MV-4-11 (cell line): ENCODE measurements at regions not wholly inside any gene's neighbourhood (a gene's known extent, or its start where the extent isn't known, plus 50 kb on each side); places are given as distances from the start of the nearest gene placed in this dataset.
"Not testable (repeated sequence)": the region's sequence is repeated elsewhere in the genome, so short reads cannot be mapped to it uniquely, and the experiment has no call there.

ENCODE experiments used
- DNase-seq: peaks from one replicate; lab custom pipeline; 2025; lab: John Stamatoyannopoulos, UW

DNA sequence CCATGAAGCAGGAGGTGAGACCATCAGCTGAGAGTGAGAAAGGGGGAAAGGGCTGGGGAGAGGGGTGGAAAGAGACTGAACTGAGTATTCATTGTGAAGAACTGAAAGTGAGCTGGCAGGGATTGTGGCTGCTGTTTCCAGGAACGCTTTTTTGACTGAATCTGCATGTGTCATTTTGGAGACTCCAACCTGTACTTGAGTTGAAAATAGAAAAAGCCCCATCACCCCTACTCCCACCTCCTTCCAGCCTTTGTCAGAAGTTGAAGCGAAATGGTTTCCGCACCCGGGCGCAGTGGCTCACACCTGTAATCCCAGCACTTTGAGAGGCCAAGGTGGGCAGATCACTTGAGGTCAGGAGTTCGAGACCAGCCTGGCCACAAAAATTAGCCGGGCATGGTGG, 128.0 kb upstream of the GPR12 start:
- DNase-seq, result no peak

DNA sequence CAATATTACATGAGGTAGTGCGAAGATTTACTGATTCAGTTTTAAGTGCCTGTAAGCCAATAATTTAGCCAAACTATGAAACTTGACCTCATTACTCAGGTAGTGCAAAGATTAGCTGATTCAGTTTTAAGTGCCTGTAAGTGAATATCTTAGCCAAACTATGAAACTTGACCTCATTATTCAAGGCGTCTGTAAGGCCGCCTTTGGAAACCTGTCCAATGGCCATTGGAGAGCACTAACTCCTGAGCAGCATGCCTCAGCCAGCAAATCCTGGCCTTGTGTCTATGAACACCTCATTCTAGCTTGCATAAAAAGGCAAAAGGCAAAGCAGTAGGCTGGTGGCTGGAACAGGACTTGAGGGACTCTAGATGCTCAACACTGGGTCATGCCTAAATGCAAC, 127.0 kb upstream of the GPR12 start:
- no peak for DNase-seq

DNA sequence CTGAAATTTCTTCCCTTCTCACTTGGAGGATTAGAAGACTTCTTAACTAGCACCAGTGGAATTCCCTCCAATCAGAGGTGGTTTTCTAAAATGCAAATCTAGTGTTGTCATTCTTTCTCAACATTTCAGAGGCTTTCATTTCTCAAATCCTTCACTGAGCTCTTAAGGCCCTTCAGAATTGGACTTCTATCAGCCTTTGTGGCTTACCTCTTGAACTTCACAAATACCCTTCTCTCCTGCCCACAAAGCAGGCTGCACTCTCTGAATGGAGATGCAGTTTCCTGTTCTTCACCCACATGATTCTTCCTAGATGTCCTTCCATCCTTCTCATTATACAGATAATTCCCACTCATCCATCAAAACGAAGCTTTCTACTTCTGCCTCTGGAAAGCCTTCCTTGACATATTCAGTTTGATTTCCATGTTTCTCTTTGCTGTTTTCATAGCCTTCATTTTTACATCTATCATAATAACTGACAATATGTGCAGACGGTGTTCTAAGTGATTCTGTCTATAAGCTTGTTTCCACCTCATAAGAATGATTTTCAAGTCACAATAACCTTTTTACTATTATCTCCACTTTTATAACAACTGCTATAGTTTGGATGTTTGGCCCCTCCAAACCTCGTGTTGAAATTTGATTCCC, 123.1 kb upstream of the GPR12 start:
- DNase-seq, result peak; percentile 16

DNA sequence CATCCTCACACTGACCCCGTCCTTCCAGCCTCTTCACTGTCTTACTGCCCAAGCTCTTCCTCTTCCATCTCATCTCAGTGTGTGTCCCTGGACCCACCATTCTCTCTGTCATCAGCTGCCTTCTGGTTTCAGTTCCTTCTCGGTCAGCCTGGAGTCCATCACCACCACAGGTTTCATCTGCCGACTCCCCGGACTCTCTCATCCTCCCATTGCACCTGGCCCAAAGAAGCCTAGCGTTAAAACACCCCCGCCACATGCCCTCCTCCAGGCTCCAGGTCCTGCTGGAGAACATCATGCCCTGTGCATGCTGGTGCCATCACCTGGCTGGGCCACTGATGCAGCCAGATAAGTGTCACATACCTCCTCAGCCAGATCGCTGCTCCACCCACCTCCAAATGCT, 122.1 kb upstream of the GPR12 start:
- peak; percentile 54 for DNase-seq

DNA sequence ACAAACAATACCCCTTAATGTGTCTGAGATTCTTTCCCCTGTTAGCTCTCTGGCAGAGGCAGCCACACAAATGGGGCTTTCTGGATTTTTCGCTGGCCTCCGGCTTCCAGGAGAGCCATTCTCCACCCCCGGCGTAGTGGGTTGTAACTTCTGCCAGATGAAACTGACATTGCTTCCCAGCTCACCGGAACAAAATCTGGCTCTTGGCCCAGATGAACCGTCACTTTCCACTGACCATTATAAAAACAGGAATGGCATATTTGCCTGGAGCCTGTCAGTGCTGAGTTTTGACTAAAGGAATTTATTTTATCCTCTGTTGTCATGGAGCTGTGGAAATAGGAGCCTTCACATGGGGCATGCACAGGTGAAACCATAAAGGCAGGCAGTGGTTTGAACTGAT, 120.6 kb upstream of the GPR12 start:
- DNase-seq, result no peak

DNA sequence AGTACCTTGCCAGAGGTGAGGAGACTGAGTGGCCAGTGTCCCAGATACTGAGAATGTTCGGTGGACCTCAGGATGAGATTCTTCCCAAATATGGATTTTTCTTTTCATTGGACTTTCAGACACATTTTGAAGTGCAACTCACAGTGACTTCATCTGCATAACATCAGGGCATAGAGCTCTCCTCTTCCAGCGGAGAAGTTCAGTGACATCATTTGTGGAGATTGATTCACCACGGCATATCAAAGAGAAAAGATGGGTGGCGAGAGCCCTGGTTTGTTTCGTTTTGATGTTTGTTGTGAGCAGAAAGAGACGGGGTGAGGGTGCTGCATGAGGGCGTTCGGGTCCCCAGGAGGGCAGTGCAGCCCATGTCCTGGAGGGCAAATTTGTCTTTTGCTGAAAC, 120.1 kb upstream of the GPR12 start:
- DNase-seq, result no peak

DNA sequence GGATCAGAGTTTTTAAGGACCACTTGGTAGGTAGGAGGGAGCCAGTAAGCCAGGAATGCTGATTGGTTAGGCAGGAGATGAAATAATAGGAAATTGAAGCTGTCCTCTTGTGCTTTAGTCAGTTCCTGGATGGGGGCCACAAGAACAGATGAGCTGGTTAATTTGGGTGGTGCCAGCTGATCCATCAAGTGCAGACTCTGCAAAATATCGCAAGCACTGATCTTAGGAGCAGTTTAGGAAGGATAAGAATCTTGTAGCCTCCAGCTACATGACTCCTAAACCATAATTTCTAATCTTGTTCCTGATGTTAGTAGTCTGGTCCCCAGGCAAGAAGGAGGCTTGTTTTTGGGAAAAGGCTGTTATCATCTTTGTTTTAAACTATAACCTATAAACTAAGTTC, 117.9 kb upstream of the GPR12 start:
- no peak for DNase-seq

DNA sequence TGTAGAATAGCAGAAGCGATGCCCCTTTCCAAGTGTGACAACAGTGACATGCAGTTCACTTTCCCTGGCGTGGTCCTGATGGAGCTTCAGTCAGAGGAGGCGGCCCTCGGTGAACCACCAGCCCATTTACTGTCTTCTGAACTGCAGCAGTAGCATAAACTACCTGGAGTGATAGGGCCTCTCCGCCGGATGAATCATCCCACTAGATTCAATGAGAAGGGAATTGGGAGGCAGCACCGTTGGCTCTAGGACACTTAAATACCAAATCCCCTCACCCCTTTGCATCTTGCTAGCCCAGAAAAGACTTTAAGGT, 112.8 kb upstream of the GPR12 start:
- DNase-seq, result no peak

DNA sequence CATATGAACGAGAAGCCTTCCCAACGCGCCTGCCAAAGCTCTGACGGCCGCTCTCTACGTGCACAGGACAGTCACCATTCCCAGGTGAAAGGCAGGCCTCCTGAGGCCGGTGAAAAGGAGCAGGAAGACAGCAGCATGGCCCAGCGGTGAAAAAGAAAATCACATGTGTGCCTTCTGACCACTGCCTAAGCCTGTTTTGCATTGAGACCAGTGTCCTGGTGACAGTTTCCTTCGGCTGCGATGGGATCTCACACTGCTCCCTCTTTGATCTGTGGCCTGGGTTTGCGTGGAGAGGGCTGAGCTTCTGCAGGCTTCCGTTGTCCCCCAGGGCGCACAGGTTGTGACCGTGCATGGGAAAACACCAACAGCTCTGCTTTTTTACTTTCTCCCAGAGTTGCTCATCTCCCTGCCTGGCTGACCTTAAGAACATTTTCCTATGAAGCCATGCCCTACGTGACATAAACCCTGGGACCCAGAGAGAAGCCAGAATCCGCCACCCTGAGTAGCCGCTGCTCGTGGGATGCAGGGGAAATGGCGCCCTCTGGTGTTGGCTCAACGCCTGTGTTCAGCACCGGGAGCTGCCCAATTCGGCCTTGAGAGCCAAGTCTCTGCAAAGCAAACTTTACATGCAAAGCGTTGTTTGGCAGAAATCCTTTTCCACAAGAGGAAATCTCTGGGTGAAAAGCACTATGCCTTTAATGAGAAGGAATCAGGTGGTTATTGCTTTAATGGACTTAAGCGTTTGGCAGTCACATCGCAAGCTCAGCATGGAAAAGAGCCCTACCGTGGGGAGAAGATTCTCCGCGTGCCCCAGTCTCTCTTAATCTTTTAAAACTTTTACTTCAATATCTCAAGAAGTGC, 112.2 kb upstream of the GPR12 start:
- DNase-seq, result peak; percentile 41

DNA sequence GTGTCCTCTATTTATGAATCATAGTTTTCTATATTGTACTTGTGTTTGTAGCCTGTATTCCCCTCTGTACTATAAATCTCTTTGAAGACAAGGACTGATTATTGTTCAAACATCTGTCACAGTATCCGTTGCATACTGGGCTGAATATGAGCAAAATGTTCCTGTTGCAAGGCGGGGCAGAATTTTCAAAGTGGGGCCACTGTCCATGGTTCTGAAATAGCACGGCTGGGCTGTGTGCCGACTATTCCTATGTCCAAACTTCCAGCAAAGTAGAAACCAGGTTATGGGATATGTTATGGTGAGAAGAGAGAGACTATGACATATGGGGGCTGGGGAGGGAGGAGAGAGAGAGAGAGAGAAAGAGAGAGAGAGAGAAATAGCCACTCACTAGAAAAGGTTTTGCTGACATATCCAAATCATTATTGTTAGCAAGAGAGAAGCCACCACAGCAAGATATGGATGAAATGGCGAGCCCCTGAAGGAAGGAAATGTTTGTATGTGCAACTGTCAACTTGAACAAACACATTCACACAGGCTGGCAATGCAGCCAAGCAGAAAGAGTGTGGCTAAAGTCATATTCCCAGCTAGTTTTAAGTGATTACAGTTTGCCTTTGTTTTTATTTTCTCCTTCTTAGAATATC, 107.0 kb upstream of the GPR12 start:
- DNase-seq, result no peak

DNA sequence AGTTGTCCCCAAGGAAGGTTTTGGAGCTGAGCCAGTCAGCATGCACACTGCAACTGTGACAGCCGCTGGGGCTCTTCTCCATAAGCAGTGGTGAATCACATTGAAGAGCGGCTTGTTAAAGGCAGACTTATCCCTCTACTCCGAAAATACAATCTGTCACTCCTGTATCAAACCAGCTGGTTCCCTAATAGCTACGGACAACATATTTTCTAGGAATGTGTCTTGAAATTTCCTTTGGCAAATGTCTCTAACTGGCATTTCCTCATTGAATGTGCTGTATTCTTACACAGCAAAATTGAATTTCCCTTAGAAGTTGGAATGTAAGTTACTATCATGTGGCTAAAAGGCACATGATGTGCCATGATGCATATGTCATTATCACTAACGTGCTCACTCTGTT, 104.0 kb upstream of the GPR12 start:
- no peak for DNase-seq

DNA sequence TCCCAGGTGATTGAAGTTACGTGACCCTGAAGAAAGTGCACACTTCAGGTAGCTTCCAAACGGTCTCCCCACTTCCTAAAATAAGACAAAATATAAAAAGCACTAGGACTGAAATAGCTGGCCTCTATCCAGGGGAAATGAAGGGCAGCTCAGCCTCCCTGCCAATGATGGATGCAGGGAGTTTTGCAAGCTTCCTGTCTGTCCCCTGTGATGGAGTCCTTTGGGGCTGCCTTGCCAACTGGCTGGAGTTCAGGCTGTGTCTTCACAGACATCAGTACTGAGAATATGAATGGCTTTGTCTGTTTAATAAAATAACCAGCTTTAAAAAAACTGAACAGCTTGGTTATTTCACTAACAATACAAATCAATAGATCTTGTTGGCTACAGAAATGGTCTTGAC, 101.4 kb upstream of the GPR12 start:
- DNase-seq, result no peak

DNA sequence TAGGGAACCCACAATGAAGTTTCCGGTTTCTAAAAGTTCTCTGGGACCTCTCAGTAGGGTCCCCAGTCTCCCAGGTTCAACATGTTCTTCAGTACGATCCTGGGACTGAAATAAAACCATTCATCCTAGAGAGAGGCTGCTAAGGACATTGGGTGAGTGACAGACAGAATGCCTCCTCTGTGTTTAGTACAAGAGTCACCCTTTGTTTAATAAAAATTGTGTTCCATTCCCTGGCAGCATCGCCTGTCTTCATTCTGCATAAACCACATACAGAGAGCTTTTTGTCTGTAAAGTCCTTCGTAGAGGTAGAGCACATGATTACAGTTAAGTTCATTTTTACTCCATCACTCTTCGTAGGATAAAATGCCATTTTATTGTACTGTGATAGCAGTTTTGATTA, 95.3 kb upstream of the GPR12 start:
- no peak for DNase-seq

DNA sequence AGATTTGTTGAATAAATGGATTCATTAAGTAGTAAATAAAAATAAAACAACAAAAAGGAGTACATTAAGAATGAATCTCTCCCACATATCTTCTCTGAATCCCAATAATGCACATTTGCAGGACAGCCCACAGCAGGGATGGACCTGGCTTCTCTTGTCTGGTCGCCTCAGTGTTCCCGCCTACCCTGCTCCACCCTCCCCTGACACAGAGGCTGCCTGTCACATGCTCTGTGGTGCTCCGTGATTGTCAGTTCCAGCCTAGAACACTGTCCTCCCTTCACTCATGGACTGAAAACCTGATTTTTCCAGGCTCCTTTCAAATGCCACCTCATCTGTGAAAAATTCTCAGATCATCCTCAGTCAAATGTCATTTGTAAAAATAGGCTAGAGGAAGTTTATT, 94.5 kb upstream of the GPR12 start:
- DNase-seq, result no peak

DNA sequence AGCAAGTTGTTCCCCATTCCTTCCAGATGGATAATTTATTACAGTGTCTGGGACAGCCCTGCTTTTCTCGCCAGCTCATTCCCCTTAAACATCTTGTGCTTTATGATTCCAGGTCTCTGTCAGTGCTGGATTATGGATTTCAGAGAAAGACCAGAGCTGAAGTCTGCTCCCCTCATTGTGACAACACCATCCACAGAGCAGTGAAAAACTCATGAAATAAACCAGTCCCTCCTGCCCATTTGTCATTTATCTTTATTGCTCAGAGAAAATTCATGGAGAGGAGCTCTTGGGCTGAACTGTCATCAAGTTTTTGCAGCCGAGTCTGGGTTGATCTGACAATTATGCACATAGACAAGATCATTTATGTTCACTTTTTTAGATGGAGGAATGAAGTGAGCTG, 92.7 kb upstream of the GPR12 start:
- DNase-seq, result no peak

DNA sequence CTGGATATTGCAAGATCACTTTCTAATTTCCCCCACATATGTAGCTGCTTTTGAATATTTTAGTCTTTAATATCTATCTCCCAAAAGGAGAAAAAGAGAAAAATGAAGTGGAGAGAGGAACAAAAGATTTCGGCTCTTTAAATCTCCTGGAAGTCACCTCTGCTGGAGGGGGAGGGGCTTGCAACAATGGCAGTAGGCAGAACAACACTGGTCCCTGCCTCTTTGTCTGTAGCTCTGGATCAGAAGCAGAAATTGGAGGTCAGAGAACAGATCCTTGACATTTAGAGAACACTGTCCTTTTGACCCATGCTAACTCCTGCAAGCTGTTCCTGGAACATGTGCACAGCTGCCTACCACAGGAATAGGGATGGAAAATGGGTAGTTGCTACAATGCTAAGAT, 86.7 kb upstream of the GPR12 start:
- DNase-seq, result no peak

DNA sequence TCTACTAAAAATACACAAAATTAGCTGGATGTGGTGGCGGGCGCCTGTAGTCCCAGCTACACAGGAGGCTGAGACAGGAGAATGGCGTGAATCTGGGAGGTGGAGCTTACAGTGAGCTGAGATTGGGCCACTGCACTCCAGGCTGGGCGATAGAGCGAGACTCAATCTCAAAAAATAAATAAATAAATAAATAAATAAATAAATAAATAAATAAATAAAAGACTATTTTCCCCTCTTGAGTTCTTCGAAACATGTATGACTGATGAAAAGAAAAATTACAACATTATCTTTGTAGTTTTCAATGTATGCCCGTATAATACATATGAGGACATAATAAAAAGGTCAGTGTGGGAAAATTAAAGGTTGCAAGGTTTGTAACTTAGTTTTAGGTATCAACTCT, 84.5 kb upstream of the GPR12 start:
- not testable (repeated sequence) for DNase-seq

DNA sequence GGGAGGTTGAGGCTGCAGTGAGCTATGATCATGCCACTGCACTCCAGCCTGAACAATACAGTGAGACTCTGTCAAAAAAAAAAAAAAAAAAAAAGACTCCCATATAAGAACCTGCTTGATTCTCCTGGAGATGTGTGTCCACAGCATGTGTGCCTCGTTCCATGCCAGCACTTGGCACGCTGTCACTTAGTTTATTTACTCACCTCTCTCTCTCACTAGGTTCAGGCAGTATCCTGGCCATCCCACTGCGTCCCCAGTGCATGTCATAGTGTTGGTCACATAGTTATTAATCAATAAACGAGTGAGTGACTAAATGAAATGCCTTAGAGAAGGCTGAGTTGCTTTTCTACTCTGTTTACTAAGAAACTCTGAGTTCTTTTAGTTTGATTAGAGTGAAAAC, 79.1 kb upstream of the GPR12 start:
- no peak for DNase-seq

DNA sequence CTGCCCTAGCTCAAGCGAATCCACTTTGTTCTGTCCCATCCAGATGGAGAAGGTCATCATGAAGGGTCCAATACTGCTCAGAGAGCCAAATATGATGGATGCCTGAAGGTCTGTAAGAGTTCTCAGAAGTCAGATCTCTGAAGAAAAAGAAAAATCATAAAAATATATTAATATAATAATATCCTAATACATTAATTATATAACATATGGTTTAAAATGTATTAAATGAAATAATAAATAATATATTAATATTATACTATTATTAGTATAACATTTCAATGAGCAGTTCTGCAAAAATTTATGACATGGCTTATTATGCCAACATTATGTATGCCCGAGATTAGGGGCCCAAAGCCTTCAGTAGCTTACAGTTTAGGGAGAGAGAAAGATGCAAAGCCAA, 78.2 kb upstream of the GPR12 start:
- no peak for DNase-seq

DNA sequence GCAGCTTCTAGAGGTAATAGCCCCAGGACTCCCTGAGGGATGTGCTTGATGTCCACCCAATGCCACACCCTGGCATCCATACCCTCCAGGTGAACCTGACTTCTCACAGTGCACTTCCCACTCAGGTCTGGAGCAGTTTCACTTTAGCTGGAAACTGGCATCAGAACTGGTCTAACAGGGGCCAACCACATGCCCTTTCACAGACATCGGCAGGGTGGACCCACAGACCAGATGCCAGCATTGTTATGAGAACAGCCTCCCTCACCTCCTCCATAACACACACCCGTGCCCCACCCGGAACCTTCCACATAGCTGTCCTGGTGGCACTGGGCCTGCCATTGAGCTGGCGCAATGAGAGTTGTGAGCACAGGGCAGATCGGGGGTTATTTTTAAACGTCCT, 77.4 kb upstream of the GPR12 start:
- no peak for DNase-seq

DNA sequence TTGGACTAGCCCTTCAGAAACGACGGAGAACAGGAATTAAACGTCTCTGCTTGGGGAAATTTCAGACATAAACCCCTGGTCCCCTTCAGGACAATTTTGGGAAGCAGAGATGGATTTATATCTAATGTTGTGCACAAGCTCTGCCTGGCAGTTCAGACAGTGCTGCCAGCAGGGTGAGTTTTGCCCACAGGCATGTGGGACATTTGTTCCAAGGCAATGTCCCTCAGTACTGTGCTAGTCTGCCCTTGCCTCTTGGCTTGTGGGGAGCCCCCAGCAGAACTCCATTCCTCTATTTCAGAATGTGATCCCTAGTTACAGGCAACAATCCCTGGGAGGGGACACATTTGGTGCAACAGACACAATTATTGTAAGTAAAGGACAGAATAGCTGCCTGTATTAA, 76.5 kb upstream of the GPR12 start:
- DNase-seq, result no peak

DNA sequence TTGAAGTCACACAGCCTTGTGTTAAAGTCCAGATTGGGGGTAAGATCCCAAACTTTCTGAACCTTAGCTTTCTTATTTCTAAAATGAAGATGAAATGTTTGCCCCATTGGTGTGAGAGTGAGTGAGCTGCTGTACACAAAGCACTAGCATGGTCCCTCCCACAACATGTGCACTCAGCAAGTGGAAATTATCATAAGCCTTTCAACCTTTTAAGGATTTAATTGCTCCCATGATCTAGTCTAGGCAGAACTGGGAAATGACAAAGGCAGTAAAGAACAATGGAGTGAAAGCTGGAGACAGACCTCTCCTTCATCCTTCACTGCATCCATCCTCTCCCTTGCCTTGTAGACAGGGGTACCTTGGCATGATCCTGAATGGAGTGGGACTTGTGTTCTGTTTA, 76.0 kb upstream of the GPR12 start:
- no peak for DNase-seq

DNA sequence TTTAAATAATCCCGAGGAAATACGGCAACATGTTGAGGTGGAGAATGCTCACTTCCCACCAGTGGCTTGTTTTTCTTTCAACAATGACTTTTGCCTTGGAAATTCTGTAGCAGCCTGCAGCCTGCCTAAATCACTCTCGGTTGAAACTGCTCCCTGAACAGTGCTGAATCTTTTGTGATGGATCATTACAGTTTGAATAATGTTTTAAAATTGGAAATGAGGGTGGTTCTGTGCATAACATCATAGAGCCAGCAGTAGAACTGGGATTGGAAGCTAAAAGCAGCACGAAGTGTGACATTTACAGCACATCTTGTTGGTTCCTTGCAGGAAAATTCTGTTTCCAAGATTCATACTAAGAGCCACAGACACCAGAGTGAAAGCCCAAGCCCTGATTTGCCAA, 74.1 kb upstream of the GPR12 start:
- DNase-seq, result no peak
